Stimulated activated CD4-positive, alpha-beta T cell treated with anti-CD3 and anti-CD28 coated beads, Interleukin-15, amount 100 ng/mL, for 1 hour (primary cell): ENCODE measurements at regions not wholly inside any gene's neighbourhood (a gene's known extent, or its start where the extent isn't known, plus 50 kb on each side); places are given as distances from the start of the nearest gene placed in this dataset.

ENCODE experiments used
- DNase-seq, 2 donors: peaks; one replicate each; pipeline ENCODE4 v3.0.0-alpha.2; 2020; ENCODE audit warnings: low read depth in 1 of 2, low spot score in 1 of 2

DNA sequence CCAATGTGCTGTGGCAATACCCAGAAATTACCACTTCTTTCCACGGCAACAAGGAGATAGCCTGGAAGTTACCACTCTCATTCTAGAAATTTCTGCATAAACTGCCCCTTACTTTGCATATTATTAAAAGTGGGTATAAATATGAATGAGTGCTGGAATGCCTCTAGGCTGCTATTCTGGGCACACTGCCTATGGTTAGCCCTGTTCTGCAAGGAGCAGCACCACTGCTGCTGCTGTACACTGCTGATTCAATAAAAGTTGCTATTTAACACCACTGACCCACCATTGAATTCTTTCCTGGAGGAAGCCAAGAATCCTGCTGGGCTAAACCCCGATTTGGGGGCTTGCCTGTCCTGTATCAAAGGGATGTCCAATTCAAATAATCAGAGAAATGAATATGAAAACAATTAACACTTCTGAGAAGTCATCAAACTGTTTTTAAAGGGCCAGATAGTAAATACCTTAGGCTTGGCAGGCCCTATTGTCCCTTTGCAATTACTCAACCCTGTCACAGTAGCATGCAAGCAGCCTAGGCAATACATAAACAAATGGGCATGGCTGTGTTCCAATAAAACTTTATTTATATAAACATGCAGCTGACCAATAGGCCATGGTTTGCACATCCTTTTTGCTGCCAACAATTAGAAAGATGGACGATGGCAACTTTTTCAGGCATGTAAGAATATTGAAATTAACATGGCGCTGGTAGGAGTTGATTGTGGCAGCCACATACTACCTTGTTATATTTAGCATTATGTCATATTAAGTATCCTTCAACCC, 369.4 kb upstream of the B3GALT2 start:
- no peak for DNase-seq

DNA sequence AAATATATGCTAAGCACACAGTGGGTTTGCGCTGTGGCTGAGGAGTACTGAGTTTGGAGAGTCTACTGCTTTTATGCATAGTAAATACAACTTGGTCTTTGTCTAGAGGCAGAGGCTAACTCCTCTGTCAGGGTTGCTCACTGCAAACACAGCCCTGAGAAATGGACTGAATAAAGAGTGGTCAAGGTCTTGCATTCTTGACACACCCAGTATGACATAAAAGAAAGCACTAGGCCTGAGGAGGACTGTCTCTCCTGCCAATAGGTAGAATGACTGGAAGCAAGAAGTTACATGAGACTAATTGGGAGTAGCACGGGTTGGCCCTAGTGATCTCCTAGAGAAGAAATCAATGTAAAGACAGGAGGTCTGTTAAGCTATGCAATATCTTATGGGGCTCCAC, 367.2 kb upstream of the B3GALT2 start:
- no peak for DNase-seq

DNA sequence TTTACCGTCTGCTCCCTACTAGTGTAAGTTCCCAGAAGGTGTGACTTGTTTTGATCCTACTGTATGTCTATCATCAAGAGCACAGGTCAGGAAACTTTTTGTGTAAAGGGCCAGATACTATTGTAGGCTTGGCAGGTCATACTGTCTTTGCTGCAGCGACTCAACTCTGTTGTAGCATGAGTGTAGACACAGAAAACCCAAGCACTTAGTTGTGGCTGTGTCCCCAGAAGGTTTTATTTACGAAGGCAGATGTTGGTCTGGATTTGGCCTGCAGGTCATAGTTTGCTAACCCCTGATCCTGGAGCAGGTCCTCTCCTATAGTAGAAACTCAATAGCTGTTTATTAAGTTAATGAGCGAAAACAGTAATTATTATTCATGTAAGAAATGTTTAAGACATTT, 365.9 kb upstream of the B3GALT2 start:
- no peak for DNase-seq

DNA sequence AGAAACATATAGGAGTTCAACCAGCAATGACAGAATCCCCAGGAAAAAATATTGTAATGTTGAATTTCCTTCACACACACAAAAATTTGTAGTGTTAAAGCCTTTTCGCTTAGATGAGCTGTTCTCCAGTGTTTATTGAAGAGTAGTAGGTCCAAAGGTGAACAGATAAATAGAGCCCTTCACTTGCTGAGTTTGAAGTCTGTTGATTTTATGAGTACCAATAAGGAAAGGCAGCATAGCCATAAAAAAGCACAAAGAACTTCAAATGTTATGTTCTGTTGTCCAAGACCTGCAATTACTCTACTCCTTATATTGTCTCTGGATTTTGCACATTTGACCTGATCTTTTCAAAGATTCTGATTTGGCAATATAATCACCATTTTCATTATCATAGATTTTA, 362.7 kb upstream of the B3GALT2 start:
- no peak for DNase-seq

DNA sequence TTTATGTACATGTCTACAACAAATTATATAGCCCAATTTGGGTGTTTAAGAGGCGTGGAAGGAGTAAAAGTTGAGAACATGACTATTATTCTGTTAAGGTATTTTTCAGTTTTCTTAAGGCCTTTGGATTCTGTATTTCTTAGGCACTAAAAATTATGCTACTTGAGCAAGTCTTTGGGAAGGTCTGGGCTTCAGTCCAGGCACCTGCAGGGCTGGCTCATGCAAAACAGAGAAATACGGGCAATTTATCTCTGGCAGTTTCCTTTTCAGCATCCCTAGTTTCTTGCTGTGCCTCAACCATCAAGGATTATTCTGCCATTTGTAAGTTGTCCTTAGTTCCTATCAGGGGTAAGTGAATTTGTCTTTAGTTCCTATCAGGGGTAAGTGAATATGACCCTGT, 358.8 kb upstream of the B3GALT2 start:
- no peak for DNase-seq

DNA sequence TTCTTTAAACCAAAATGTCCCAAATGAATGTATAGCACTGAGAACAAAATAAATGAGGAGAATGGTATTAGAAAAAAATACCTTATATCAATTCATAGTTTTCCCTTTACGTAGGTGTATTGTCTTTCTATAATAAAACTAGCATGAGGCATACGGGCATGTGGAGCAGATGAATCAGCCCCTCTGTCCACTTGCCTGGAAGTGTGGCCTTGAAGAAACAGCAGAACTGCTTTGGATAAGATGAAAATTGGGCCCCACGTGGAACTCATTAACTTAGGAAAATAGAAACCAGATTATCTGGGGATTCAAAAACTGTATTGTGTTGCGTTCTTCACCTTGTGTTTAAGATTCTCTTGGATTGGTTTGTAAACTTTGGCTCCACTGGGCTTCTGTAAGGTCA, 356.8 kb upstream of the B3GALT2 start:
- DNase-seq: no peak

DNA sequence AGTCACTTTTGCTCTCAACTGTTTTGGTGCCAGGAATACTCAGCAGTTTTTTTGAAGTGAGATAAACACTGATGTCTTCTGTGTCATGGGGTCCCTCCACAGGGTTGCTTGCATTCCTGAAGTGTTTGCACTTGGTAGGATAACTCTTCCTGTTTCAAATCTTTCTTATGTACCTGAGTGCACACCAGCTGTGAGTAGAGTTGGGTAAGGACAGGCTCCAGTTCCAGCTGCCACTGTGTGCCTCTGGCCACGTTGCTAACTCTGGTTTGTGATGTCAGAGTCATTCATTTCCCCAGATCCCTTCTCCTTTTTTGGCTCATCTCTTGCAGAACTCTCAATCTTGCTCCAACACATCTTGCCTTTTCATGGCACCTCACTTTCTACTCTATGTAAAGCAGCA, 356.3 kb upstream of the B3GALT2 start:
- DNase-seq: no peak

DNA sequence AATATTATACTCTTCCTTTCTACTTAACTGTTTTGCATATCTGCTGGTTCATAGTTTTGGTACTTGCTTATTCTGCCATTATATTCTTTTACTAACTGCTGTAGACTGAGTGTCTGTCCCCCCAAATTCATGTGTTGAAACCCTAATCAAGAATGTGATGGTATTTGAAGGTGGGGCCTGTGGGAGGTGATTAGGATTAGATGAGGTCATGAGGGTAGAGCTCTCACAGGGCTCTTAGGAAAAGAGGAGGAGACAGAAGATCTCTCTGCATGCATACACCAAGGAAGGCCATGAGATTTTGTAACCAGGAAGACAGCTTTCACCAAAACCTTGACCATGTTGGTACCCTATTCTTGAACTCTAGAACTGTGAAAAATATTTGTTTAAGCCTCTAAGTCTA, 354.1 kb upstream of the B3GALT2 start:
- DNase-seq: no peak

DNA sequence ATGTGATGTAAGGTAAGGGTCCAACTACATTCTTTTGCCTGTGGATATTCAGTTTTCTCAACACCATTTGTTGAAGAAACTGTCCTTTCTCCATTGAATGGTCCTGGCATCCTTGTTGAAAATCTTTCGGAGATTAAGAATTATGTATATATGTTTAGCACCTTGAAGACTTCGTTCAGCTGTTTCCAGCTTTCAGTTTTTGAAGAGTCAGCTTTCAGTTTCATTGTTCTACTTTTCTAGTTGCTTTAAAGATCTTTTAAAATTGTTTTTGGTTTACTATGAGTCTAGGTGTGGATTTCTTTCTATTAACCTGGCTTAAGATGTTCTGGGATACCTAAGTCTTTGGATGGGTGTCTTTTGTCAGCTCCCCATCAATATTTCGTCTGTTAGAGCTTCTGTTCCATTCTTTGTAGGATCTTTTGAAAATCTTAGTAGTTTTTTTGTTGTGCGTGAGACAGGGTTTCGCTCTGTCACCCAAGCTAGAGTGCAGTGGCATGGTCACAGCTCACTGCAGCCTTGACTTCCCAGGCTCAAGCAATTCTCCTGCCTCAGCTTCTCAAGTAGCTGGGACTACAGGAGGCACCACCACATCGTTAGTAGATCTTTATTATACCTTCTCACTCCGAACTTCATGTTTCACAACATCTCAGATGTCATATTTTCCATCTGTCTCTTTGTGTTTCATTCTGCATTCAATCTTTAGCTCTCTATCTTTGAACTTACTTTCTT, 353.5 kb upstream of the B3GALT2 start:
- DNase-seq: peak in 1 of 2 donors; percentile 15

DNA sequence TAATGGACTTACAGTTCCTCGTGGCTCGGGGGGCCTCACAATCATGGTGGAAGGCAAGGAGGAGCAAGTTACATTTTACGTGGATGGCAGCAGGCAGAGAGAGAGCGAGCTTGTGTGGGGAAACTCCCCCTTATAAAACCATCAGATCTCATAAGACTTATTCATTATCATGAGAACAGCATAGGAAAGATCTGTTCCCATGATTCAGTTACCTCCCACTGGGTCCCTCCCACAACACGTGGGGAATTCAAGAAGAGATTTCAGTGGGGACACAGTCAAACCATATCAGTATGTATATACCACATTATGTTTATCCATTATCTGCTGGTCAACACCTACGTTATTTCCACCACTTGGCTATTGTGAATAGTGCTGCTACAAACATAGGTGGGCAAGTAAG, 352.3 kb upstream of the B3GALT2 start:
- DNase-seq: peak in 1 of 2 donors; percentile 5

DNA sequence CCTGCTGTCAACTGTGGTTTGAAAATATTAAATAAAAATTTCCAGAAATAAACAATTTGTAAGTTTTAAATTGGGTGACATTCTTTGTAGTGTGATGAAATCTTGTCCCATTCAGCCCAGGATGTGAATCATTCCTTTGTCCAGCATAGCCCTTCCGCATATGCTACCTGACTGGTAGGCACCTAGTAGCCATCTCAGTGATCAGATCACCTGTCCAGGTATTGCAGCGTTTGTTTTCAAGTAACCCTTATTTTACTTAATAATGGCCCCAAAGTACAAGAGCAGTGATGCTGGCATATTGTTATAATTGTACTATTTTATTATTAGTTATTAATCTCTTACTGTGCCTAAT, 351.6 kb upstream of the B3GALT2 start:
- DNase-seq: no peak

DNA sequence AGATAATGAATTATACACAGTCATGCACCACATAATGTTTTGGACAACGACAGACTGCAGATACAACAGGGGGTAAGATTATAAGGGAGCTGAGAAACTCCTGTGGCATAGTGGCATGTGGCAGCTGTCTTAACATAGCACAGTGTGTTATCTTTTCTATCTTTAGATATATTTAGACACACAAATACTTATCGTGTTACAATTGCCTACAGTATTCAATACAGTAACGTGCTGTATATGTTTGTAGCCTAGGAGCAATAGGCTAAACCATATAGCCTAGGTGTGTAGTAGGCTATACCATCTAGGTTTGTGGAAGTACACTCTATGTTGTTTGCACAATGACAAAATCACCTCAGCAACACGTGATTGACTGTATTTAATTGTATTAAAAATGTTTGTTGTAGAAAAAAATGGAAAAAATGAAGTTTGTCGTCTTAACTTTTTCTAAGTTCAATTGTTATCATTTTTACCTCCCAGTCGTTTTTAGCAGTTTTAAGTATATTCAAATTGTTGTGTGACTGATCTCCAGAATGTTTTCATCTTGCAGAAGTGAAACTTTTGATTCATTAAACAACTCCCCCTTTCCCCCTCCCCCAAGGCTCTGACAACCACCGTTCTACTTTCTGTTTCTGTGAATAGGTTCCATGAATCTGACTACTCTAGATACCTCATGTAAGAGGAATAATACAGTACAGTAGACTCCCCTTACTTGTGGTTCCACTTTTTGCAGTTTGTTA, 351.0 kb upstream of the B3GALT2 start:
- peak in 1 of 2 donors; percentile 31 for DNase-seq

DNA sequence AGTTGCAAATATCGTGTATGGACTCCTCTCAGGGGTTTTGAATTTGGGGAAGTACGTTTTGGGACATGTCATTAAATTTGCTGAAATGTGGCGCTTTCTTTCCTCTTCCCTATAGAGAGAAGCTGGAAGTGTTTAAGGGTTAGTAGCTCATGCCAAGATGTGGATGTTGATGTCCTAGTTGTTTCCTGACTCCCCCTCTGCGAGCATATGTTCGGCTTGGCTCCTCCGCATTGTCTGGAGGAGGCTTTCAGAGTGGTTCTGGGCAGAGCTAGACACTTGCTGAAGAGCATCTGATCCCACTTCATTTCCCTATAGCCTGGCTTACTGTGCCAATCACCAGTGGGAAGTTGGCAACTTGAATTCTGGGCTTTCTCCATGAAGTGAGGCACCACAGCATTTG, 347.4 kb upstream of the B3GALT2 start:
- DNase-seq: no peak

DNA sequence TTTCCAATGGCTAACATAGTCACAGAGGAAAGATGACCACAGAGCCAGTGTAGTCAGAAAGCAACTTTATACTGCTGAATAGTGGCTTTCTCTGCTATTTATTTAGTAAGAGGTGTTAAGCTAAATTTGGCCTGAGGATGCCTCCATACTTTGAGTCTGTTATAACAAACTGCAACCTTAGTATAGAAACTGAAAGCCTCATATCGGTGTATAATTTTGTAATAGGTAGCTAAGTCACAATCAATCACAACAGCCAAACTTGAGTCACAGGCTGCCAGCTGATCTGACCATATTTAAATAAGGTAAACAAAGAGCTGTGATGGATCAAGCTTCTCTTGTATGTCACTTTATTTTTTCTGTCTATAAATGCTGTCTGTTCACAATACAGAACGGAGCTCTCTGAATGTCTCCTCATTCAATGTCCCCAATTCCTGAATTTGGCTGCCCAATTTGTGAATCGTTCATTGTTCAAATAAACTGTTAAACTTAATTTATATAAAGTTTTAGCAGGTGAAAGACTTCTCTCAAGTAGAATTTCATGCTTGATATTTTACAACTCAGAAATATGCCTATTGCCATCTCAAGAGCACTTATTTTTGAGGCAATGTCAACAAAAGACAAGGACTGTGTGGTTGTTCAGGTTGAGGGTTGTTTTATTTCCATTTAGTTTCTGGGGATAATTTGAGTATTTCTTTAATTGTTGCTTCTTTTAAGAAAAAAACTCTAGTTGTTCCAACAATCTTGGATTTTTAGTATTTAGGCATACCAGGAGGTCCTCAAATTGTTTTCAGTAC, 339.7 kb upstream of the B3GALT2 start:
- DNase-seq: no peak

DNA sequence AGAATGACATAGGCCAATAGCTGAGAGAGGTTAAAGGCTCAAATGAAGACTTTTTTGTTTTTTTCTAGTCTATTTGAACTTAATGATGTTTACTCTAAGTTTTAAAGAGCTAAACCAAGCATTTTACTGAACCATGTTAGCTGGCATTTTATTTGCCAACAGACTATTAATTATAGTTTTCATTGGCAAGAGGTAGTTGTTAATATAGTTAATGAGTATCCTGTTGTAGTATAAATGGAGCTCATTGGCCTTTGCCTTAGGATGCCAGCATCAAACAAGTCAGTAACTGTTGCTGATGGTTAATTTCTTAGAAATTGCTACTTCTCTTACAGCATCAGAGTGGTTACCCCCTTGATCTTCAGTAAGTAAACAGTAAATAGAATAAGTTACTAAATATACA, 339.0 kb upstream of the B3GALT2 start:
- no peak for DNase-seq

DNA sequence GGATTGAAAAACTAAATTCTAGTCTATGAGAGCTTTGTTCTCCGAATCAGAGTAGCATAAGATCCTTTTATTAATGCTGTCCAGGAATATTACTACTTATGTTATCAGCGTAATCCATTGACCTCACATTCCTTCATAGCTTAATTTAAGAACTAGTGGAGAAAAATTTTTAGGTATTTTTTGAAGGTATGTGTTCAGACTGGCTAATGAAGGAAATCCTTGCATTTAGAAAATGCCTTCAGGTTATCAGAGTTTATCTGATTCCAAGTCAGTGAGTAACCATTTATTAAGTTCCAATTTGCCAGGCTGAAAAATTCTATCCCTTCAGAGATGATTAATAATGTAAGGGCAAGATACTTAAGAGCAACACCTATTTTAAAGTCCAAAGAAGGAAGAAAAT, 338.2 kb upstream of the B3GALT2 start:
- DNase-seq: no peak

DNA sequence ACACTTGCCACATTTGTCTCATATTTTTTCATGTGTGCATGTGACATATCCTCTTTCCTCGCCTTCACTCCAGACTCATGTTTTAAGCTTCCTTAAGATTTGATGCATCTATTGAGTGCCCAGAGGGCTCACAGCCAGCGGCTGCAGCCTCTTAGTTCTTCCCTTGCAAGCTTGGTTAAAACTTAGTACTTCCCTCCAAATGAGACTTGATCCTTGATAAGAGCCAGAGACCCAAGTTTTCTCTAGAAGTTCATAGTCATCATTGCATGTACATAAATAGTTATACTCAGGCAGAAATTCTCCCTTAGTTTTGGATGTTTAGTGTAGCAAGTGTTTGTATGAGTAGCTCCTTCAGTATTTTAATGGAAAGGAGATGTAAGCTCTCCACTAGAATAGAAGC, 337.6 kb upstream of the B3GALT2 start:
- no peak for DNase-seq

DNA sequence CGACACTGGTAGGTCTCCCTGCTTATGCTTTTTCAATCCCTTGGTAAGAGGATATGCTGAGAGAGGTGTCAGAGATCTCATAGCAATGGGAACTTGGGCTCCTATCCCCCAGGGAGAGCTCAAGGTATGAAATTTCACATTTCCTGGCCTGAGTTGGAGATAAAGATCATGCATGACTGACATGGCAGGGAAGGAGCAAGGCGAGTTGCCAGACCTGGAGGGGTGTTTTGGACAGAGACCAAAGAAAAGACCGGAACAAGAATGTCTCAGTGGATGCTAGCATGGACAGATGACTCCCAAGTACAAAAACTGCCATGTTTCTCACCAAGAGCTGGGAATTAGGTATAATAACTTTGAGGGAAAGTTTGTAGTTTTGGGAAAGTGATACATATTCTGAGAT, 334.1 kb upstream of the B3GALT2 start:
- no peak for DNase-seq

DNA sequence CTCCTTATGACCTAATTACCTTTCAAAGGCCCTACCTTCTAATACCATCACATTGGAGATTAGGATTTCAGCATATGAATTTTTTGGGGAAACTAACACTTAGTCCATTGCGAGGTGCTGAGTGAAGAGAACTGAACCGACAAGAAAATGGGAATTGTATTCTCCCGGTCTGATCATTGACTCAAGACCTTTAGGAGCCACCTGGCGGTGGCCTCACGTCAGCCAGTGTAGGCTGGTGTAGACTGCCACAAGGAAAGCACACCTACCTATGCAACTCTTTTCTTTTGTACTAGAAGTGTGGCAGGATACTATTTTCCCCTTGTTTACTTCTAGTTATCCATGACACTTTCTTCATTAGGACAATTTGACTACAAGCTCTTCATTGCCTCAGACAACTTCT, 333.5 kb upstream of the B3GALT2 start:
- no peak for DNase-seq

DNA sequence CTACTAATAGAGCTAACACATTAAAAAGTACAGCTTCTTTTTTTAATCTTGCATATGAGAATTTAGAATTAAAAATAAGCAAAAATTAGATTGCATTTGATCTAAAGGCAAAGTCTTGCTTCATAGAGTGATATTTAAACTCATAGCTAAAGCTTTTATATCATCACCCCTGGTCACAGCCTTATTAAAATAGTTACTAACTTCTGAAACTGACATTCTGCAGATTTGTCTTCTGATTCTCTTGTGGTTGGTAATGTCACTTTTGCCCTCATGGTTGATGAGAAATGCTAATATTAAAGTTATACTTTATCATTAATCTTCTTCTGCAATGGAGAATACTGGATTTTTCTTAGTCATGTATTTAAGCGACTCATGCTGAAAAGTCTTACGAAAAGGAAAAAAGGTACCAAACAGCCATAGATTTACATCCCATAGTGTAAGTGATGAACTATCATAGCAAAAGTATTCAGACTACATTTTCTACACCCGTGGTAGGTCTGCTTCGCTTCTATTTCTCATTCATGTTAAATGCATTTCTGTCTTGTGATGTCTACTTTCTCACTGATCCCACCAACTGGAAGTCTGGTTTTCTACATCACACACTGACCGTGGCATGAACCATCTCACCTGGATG, 330.5 kb upstream of the B3GALT2 start:
- no peak for DNase-seq

DNA sequence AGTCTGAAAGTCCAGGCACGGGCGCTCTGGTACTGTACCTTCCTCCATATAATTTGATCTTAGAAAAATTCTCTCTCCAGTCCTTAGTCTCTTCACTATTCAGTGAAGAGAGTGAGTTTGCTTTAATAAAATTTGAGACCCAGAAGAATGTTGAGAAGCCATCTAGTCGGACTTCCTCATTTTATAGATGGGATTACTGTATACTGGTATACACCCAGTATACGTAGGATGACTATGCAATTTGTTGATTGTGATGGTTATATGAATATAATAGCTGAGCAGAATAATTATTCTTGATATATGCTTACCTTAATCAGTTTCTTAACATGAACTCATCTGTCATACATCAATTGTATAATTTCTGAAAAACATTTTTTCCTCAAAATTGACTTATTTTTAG, 328.0 kb upstream of the B3GALT2 start:
- DNase-seq: no peak
